Mucosa of descending colon (tissue), 3 donors: ENCODE measurements at regions not wholly inside any gene's neighbourhood (a gene's known extent, or its start where the extent isn't known, plus 50 kb on each side); places are given as distances from the start of the nearest gene placed in this dataset.

Source experiments
- ATAC-seq: fragments of 200-7000 bp; cut with Tn5 transposase; one replicate; pipeline ENCODE4 v1.9.1; 2020; ENCODE audit warnings: mild to moderate bottlenecking, moderate library complexity
- DNase-seq, 3 donors: peaks; one replicate each; pipeline ENCODE4 v3.0.0-alpha.2; 2020
- H3K36me3 ChIP-seq: fragments of 200-600 bp; one replicate; pipeline ENCODE4 v1.8.0; 2021; ENCODE audit warnings: low read depth, mild to moderate bottlenecking
- H3K4me1 ChIP-seq: fragments of 200-600 bp; one replicate; pipeline ENCODE4 v1.8.0; 2021; ENCODE audit warnings: low read depth, mild to moderate bottlenecking
- H3K4me3 ChIP-seq: fragments of 200-600 bp; one replicate; pipeline ENCODE4 v1.8.0; 2021; ENCODE audit warnings: mild to moderate bottlenecking
- H3K9me3 ChIP-seq: fragments of 200-600 bp; one replicate; pipeline ENCODE4 v1.8.0; 2021; ENCODE audit warnings: mild to moderate bottlenecking
- CTCF ChIP-seq: fragments of 200-600 bp; IDR thresholded peaks from one replicate; pipeline ENCODE4 v1.8.0; 2022; ENCODE audit warnings: antibody characterized with exemption, mild to moderate bottlenecking
- intact Hi-C, 2 donors: fragments of 100-400 bp; cut with DNase I in 1 of 2; cut with micrococcal nuclease in 1 of 2; formaldehyde crosslinking; loops; one replicate each; pipeline versions ENCODE4 v1.11.0 to v1.11.1; 2022; cut with DNase I, micrococcal nuclease
- donor health status: DM: no; HTN: no; CAD: no; lungs with moderate emphysema.
- donor health status: DM: no; HTN: no; CAD: no.
- donor health status: DM: no; HTN: yes; CAD: no.

DNA sequence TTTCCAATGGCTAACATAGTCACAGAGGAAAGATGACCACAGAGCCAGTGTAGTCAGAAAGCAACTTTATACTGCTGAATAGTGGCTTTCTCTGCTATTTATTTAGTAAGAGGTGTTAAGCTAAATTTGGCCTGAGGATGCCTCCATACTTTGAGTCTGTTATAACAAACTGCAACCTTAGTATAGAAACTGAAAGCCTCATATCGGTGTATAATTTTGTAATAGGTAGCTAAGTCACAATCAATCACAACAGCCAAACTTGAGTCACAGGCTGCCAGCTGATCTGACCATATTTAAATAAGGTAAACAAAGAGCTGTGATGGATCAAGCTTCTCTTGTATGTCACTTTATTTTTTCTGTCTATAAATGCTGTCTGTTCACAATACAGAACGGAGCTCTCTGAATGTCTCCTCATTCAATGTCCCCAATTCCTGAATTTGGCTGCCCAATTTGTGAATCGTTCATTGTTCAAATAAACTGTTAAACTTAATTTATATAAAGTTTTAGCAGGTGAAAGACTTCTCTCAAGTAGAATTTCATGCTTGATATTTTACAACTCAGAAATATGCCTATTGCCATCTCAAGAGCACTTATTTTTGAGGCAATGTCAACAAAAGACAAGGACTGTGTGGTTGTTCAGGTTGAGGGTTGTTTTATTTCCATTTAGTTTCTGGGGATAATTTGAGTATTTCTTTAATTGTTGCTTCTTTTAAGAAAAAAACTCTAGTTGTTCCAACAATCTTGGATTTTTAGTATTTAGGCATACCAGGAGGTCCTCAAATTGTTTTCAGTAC is 339.7 kb upstream of the B3GALT2 start:
- Histone ChIP-seq H3K4me1 (no peaks in the 10 kb centered on the region), H3K9me3 (no peaks in the 10 kb centered on the region), H3K4me3 (no peak overlapping the region), H3K36me3 (no peaks in the 10 kb centered on the region)
- DNase-seq (no peak), ATAC-seq (no peak)
- no peak for TF ChIP-seq CTCF
- intact Hi-C loops: no loop called here

- no peak for TF ChIP-seq CTCF
- Histone ChIP-seq H3K36me3 (no peaks in the 10 kb centered on the region), H3K4me3 (no peak overlapping the region), H3K9me3 (no peaks in the 10 kb centered on the region), H3K4me1 (no peaks in the 10 kb centered on the region)
- DNase-seq (no peak), ATAC-seq (no peak)
- intact Hi-C loops: no loop called here
These were observed 339.0 kb upstream of the B3GALT2 start for GRCh38 chr1:193525411-193525810.

GRCh38 chr1:193524616-193525015 is 338.2 kb upstream of the B3GALT2 start:
- Histone ChIP-seq H3K36me3 (no peaks in the 10 kb centered on the region), H3K9me3 (no peaks in the 10 kb centered on the region), H3K4me1 (no peaks in the 10 kb centered on the region), H3K4me3 (no peak overlapping the region)
- TF ChIP-seq CTCF: no peak
- intact Hi-C loops: no loop called here
- ATAC-seq (no peak), DNase-seq (no peak)

GRCh38 chr1:193524021-193524420 is 337.6 kb upstream of the B3GALT2 start:
- H3K36me3 ChIP-seq: no peaks in the 10 kb centered on the region
- intact Hi-C loops: no loop called here
- H3K4me1 ChIP-seq: no peaks in the 10 kb centered on the region
- DNase-seq: no peak
- no peaks in the 10 kb centered on the region for H3K9me3 ChIP-seq
- no peak for TF ChIP-seq CTCF
- no peak for ATAC-seq
- no peak overlapping the region for H3K4me3 ChIP-seq

DNA sequence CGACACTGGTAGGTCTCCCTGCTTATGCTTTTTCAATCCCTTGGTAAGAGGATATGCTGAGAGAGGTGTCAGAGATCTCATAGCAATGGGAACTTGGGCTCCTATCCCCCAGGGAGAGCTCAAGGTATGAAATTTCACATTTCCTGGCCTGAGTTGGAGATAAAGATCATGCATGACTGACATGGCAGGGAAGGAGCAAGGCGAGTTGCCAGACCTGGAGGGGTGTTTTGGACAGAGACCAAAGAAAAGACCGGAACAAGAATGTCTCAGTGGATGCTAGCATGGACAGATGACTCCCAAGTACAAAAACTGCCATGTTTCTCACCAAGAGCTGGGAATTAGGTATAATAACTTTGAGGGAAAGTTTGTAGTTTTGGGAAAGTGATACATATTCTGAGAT is 334.1 kb upstream of the B3GALT2 start:
- H3K4me3 ChIP-seq: no peak overlapping the region
- no peaks in the 10 kb centered on the region for H3K9me3 ChIP-seq
- H3K4me1 ChIP-seq: no peaks in the 10 kb centered on the region
- intact Hi-C loops: no loop called here
- no peaks in the 10 kb centered on the region for H3K36me3 ChIP-seq
- no peak for TF ChIP-seq CTCF
- no peak for DNase-seq
- no peak for ATAC-seq

- ATAC-seq: no peak
- Histone ChIP-seq H3K9me3 (no peaks in the 10 kb centered on the region), H3K4me3 (no peak overlapping the region), H3K36me3 (no peaks in the 10 kb centered on the region), H3K4me1 (no peaks in the 10 kb centered on the region)
- no peak for TF ChIP-seq CTCF
- DNase-seq: no peak
- intact Hi-C loops: no loop called here
These were observed 333.5 kb upstream of the B3GALT2 start for GRCh38 chr1:193519922-193520321.
